H9 (cell line): ENCODE measurements at regions not wholly inside any gene's neighbourhood (a gene's known extent, or its start where the extent isn't known, plus 50 kb on each side); places are given as distances from the start of the nearest gene placed in this dataset.

Experiments
- DNase-seq: peaks from one replicate; pipeline ENCODE4 v3.0.0-alpha.2; 2017
- H2AFZ ChIP-seq: one replicate; pipeline ENCODE4 v1.6.1; 2013; ENCODE audit warnings: mild to moderate bottlenecking, low read length, control low read depth, moderate library complexity
- H2AK5ac ChIP-seq: 2 replicates; pipeline ENCODE4 v1.6.1; 2013; ENCODE audit warnings: low read length, control low read depth, mixed read lengths; ENCODE audit not compliant: insufficient read length
- H2BK120ac ChIP-seq: one replicate; pipeline ENCODE4 v1.6.1; 2013; ENCODE audit warnings: low read depth, mild to moderate bottlenecking, low read length, control low read depth, inconsistent platforms; ENCODE audit not compliant: poor library complexity, severe bottlenecking
- H2BK12ac ChIP-seq: 2 replicates; pipeline ENCODE4 v1.6.1; 2013; ENCODE audit warnings: low read length, control low read depth, mixed read lengths, low read depth; ENCODE audit not compliant: insufficient read length
- H2BK15ac ChIP-seq: 2 replicates; pipeline ENCODE4 v1.6.1; 2013; ENCODE audit warnings: low read depth, low read length, control low read depth
- H2BK20ac ChIP-seq: one replicate; pipeline ENCODE4 v1.6.1; 2013; ENCODE audit warnings: low read depth, mild to moderate bottlenecking, low read length, control low read depth, inconsistent platforms; ENCODE audit not compliant: poor library complexity, severe bottlenecking
- H2BK5ac ChIP-seq: 2 replicates; pipeline ENCODE4 v1.6.1; 2013; ENCODE audit warnings: low read length, control low read depth, mixed read lengths; ENCODE audit not compliant: insufficient read length
- H3K14ac ChIP-seq: 2 replicates; pipeline ENCODE4 v1.6.1; 2013; ENCODE audit warnings: low read length, control low read depth; ENCODE audit not compliant: insufficient read depth
- H3K18ac ChIP-seq: 2 replicates; pipeline ENCODE4 v1.6.1; 2013; ENCODE audit warnings: low read depth, mild to moderate bottlenecking, mixed read lengths, low read length, control low read depth; ENCODE audit not compliant: insufficient read length
- H3K23ac ChIP-seq: 2 replicates; pipeline ENCODE4 v1.6.1; 2013; ENCODE audit warnings: low read length, control low read depth, mixed read lengths, low read depth; ENCODE audit not compliant: insufficient read length
- H3K23me2 ChIP-seq: 2 replicates; pipeline ENCODE4 v1.6.1; 2013; ENCODE audit warnings: low read depth, mild to moderate bottlenecking, mixed read lengths, low read length, control low read depth; ENCODE audit not compliant: insufficient read length, poor library complexity, severe bottlenecking
- H3K27ac ChIP-seq: 2 replicates; pipeline ENCODE4 v1.5.1; 2013; ENCODE audit warnings: low read length, control low read depth, mixed read lengths, low read depth; ENCODE audit not compliant: insufficient read length
- H3K27me3 ChIP-seq: 2 replicates; pipeline ENCODE4 v1.6.1; 2013; ENCODE audit warnings: low read length, control low read depth, inconsistent platforms; ENCODE audit not compliant: insufficient read depth
- H3K4ac ChIP-seq: 2 replicates; pipeline ENCODE4 v1.6.1; 2013; ENCODE audit warnings: low read depth, mild to moderate bottlenecking, control low read depth, inconsistent platforms, low read length, moderate library complexity
- H3K4me1 ChIP-seq: 2 replicates; pipeline ENCODE4 v1.6.1; 2013; ENCODE audit warnings: low read length, control low read depth, inconsistent platforms; ENCODE audit not compliant: insufficient read depth
- H3K4me2 ChIP-seq: 2 replicates; pipeline ENCODE4 v1.6.1; 2013; ENCODE audit warnings: low read length, control low read depth, mixed read lengths; ENCODE audit not compliant: insufficient read length, insufficient read depth
- H3K56ac ChIP-seq: 2 replicates; pipeline ENCODE4 v1.6.1; 2013; ENCODE audit warnings: low read depth, mild to moderate bottlenecking, mixed read lengths, low read length, control low read depth; ENCODE audit not compliant: insufficient read length
- H3K79me1 ChIP-seq: 2 replicates; pipeline ENCODE4 v1.6.1; 2013; ENCODE audit warnings: low read depth, mild to moderate bottlenecking, moderate library complexity, low read length, control low read depth, inconsistent platforms; ENCODE audit not compliant: insufficient read depth, poor library complexity, severe bottlenecking
- H3K79me2 ChIP-seq: 2 replicates; pipeline ENCODE4 v1.6.1; 2013; ENCODE audit warnings: low read length, control low read depth, inconsistent platforms; ENCODE audit not compliant: insufficient read depth
- H3K9ac ChIP-seq: 2 replicates; pipeline ENCODE4 v1.6.1; 2013; ENCODE audit warnings: low read length, control low read depth, mixed read lengths; ENCODE audit not compliant: insufficient read length; ENCODE audit errors: extremely low read depth
- H3K9me3 ChIP-seq: one replicate; pipeline ENCODE4 v1.6.1; 2013; ENCODE audit warnings: low read depth, low read length, inconsistent platforms; ENCODE audit not compliant: control insufficient read depth
- H3T11ph ChIP-seq: one replicate; pipeline ENCODE4 v1.6.1; 2013; ENCODE audit warnings: mild to moderate bottlenecking, low read length, control low read depth, inconsistent platforms
- H4K20me1 ChIP-seq: one replicate; pipeline ENCODE4 v1.6.1; 2013; ENCODE audit not compliant: control insufficient read depth, insufficient read length, insufficient read depth
- H4K5ac ChIP-seq: 2 replicates; pipeline ENCODE4 v1.6.1; 2013; ENCODE audit warnings: low read depth, mild to moderate bottlenecking, mixed read lengths, low read length, control low read depth; ENCODE audit not compliant: insufficient read length
- H4K8ac ChIP-seq: replicated peaks from 2 replicates; pipeline ENCODE4 v1.6.1; 2013; ENCODE audit warnings: low read length, control low read depth, mixed read lengths, low read depth; ENCODE audit not compliant: insufficient read length
- H4K91ac ChIP-seq: 2 replicates; pipeline ENCODE4 v1.6.1; 2013; ENCODE audit warnings: low read depth, mild to moderate bottlenecking, moderate library complexity, mixed read lengths, low read length, control low read depth; ENCODE audit not compliant: insufficient read length
- H3K27ac Mint-ChIP-seq, 3 experiments: 2 replicates in 2 of 3; 3 replicates in 1 of 3; pipeline ENCODE4 v1.8.0; 2020 to 2021; ENCODE audit warnings: mixed read lengths in 3 of 3, mild to moderate bottlenecking in 1 of 3, moderate library complexity in 1 of 3
- H3K27me3 Mint-ChIP-seq: 2 replicates; pipeline ENCODE4 v1.8.0; 2021; ENCODE audit warnings: low read depth, mild to moderate bottlenecking, moderate library complexity, mixed read lengths
- H3K36me3 Mint-ChIP-seq, 3 experiments: 2 replicates in 2 of 3; 3 replicates in 1 of 3; pipeline ENCODE4 v1.8.0; 2020 to 2021; ENCODE audit warnings: low read depth in 3 of 3, mixed read lengths in 3 of 3; ENCODE audit not compliant: insufficient read depth in 1 of 3
- H3K4me1 Mint-ChIP-seq, 2 experiments: 2 replicates each; pipeline ENCODE4 v1.8.0; 2020; ENCODE audit warnings: mixed read lengths in 2 of 2
- H3K4me3 Mint-ChIP-seq, 2 experiments: 2 replicates in 1 of 2; 3 replicates in 1 of 2; pipeline ENCODE4 v1.8.0; 2020 to 2021; ENCODE audit warnings: mild to moderate bottlenecking in 2 of 2, mixed read lengths in 2 of 2, moderate library complexity in 1 of 2
- H3K9me3 Mint-ChIP-seq, 2 experiments: 2 replicates in 1 of 2; 3 replicates in 1 of 2; pipeline ENCODE4 v1.8.0; 2020; ENCODE audit warnings: mild to moderate bottlenecking in 2 of 2, mixed read lengths in 2 of 2, moderate library complexity in 1 of 2
- CTCF ChIP-seq: fragments of 200-600 bp; sonication (generic); conservative IDR thresholded peaks from 3 replicates; pipeline ENCODE4 v1.8.0; 2021; ENCODE audit warnings: antibody characterized with exemption, mild to moderate bottlenecking
- WGBS: extraction: QIAGEN DNeasy Blood & Tissue Kit; methylation state at CpG from one replicate; pipeline ENCODE4 v1.1.7; 2013; ENCODE audit warnings: missing lambda C conversion rate, low lambda C conversion rate, mixed read lengths; ENCODE audit not compliant: insufficient read length; ENCODE audit errors: extremely low coverage; 5-methylcytosine and 5-hydroxymethylcytosine counted together

DNA sequence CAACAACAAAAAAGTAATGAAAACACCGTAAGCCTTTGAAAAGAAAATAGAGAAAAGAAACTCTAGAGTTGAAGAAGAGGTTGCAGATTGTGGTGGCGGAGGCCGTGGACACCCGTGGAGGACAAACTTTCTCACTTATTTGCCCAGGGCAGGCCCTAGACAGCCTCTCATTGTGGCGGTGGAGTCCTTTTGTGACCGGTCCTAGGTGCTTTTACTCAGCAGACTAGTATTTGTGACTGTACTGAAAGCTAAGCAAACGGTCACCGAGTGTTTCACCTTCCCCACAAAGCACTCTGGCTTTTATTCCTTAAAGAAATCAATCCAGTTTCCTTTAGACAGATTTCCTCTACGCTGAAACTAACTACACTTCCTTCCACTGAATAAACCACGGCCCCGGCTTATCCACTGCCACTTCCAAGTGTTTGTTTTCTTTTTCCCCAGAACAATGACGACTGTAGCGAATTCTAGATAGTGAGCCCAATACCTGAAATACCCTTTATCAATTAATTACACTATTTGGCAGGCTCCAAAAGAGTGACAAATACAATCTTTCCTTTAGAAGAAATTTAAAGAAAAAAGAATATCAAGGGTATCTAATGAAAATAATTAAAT lies 210.2 kb upstream of the TARS1 start:
- H4K8ac ChIP-seq, result no peak overlapping the region
- Mint-ChIP-seq H3K27me3 (no peaks in the 10 kb centered on the region), H3K4me1 (peaks cover 12 to 17% of the 10 kb centered on the region in 2 experiments), H3K27ac (peak overlapping the region in 1 of 3 experiments; percentile 19; a peak in 1 of 7 replicates), H3K9me3 (peaks cover 0 to 2% of the 10 kb centered on the region in 2 experiments; a peak in 2 of 5 replicates), H3K36me3 (0 out of 7 replicates have a peak, but pooled peaks cover 0 to 4% (median 0%) of the 10 kb centered on the region in 3 experiments), H3K4me3 (no peak overlapping the region)
- no peak overlapping the region for H3K23ac ChIP-seq
- H3K79me1 ChIP-seq, result no peaks in the 10 kb centered on the region
- no peaks in the 10 kb centered on the region for H3K23me2 ChIP-seq
- no peak overlapping the region for H2BK20ac ChIP-seq
- H3K4ac ChIP-seq, result no peak overlapping the region
- H3K27ac ChIP-seq, result no peak overlapping the region
- no CpG with 5 or more reads among the region's 13 CpGs for WGBS
- H3T11ph ChIP-seq, result no peak overlapping the region
- no peak overlapping the region for H4K91ac ChIP-seq
- no peak overlapping the region for H2AK5ac ChIP-seq
- H2BK120ac ChIP-seq, result no peak overlapping the region
- H4K20me1 ChIP-seq, result no peaks in the 10 kb centered on the region
- no peak overlapping the region for H3K4me2 ChIP-seq
- H3K27me3 ChIP-seq, result no peaks in the 10 kb centered on the region
- H3K56ac ChIP-seq, result no peak overlapping the region
- no peak overlapping the region for H2AFZ ChIP-seq
- no peak for DNase-seq
- H3K4me1 ChIP-seq, result no peaks in the 10 kb centered on the region
- H4K5ac ChIP-seq, result no peak overlapping the region
- H2BK12ac ChIP-seq, result no peak overlapping the region
- no peak overlapping the region for H3K18ac ChIP-seq
- TF ChIP-seq CTCF, result no peak
- no peak overlapping the region for H3K9ac ChIP-seq
- H3K14ac ChIP-seq, result no peak overlapping the region
- H2BK15ac ChIP-seq, result no peak overlapping the region
- no peak overlapping the region for H2BK5ac ChIP-seq
- H3K9me3 ChIP-seq, result no peaks in the 10 kb centered on the region
- no peaks in the 10 kb centered on the region for H3K79me2 ChIP-seq
